A549 (cell line): ENCODE measurements at regions not wholly inside any gene's neighbourhood (a gene's known extent, or its start where the extent isn't known, plus 50 kb on each side); places are given as distances from the start of the nearest gene placed in this dataset.

Experiments
- ATAC-seq, 2 experiments: fragments of 200-7000 bp in 1 of 2; fragments of >200 bp in 1 of 2; cut with Nextera tagmentation in 1 of 2; cut with Tn5 transposase in 1 of 2; 3 replicates each; pipeline versions ENCODE4 v1.8.0 to v1.9.1; 2018 to 2020; ENCODE audit warnings: mild to moderate bottlenecking in 1 of 2, moderate library complexity in 1 of 2
- CTCF ChIA-PET: fragments of 300-600 bp; sonication (Branson Sonifier 250); formaldehyde crosslinking; extraction: SDS; loops from one replicate; lab custom pipeline; 2021; ENCODE audit warnings: antibody characterized with exemption, inconsistent platforms; lab: Yijun Ruan, JAX
- POLR2A ChIA-PET: fragments of 350-600 bp; formaldehyde crosslinking; extraction: SDS; loops from one replicate; lab custom pipeline; 2021; ENCODE audit warnings: antibody characterized with exemption, inconsistent platforms; lab: Yijun Ruan, JAX
- DNase-seq, 2 experiments: peaks; one replicate each; pipeline versions ENCODE4 v3.0.0 to v3.0.0-alpha.2; 2011 to 2016; ENCODE audit warnings: low read depth in 1 of 2, low spot score in 1 of 2
- FAIRE-seq: peaks from 2 replicates; lab custom pipeline; 2011; peaks lifted over from hg19 to GRCh38; lab: Jason Lieb, UNC
- H3K27ac ChIP-seq, 2 experiments: fragments of >200 bp; sonication (Bioruptor Twin); formaldehyde crosslinking; 3 replicates each; pipeline ENCODE4 v1.5.1; 2016 to 2017
- H3K4me1 ChIP-seq: fragments of >200 bp; sonication (Bioruptor Twin); formaldehyde crosslinking; 3 replicates; pipeline ENCODE4 v1.6.1; 2016
- H3K4me2 ChIP-seq: fragments of >200 bp; sonication (Bioruptor Twin); formaldehyde crosslinking; 3 replicates; pipeline ENCODE4 v1.6.1; 2016
- H3K4me3 ChIP-seq: fragments of >200 bp; sonication (Bioruptor Twin); formaldehyde crosslinking; 3 replicates; pipeline ENCODE4 v1.5.1; 2016
- H3K9me3 ChIP-seq: fragments of >200 bp; sonication (Bioruptor Twin); formaldehyde crosslinking; 3 replicates; pipeline ENCODE4 v1.6.1; 2016
- BCL3 ChIP-seq: fragments of >200 bp; sonication (Bioruptor Twin); formaldehyde crosslinking; IDR thresholded peaks from 3 replicates; pipeline ENCODE4 v1.6.1; 2016
- EHF ChIP-seq: fragments of 250-450 bp; sonication (Bioruptor Pico); IDR thresholded peaks from 2 replicates; pipeline ENCODE4 v1.5.0; 2020; ENCODE audit warnings: mild to moderate bottlenecking
- EHMT2 ChIP-seq: fragments of 200-600 bp; sonication (generic); IDR thresholded peaks from 2 replicates; pipeline ENCODE4 v1.6.1; 2016; ENCODE audit warnings: antibody characterized with exemption, low read depth, mild to moderate bottlenecking, moderate library complexity
- ESRRA ChIP-seq: fragments of 150-350 bp; IDR thresholded peaks from 2 replicates; pipeline ENCODE4 v1.6.1; 2014; ENCODE audit warnings: mild to moderate bottlenecking, low read length, borderline replicate concordance
- FOSL2 ChIP-seq, 2 experiments: fragments of 450-650 bp in 1 of 2; fragments of >200 bp in 1 of 2; sonication (Bioruptor Twin) in 1 of 2; formaldehyde crosslinking; IDR thresholded peaks; 2 replicates each; pipeline versions ENCODE4 v1.5.0 to v1.6.1; 2016 to 2020; ENCODE audit warnings: mild to moderate bottlenecking in 1 of 2, moderate library complexity in 1 of 2
- HES2 ChIP-seq: fragments of >200 bp; sonication (Bioruptor Twin); formaldehyde crosslinking; IDR thresholded peaks from 2 replicates; pipeline ENCODE4 v1.6.1; 2016
- HEYL ChIP-seq: fragments of 250-450 bp; sonication (Bioruptor Pico); IDR thresholded peaks from 2 replicates; pipeline ENCODE4 v1.8.0; 2021; ENCODE audit warnings: mild to moderate bottlenecking, moderate library complexity
- HOXA7 ChIP-seq: fragments of 250-450 bp; sonication (Bioruptor Pico); IDR thresholded peaks from 2 replicates; pipeline ENCODE4 v1.5.0; 2020; ENCODE audit warnings: mild to moderate bottlenecking, moderate library complexity
- HOXB13 ChIP-seq: fragments of 250-450 bp; sonication (Bioruptor Pico); IDR thresholded peaks from 2 replicates; pipeline ENCODE4 v1.5.0; 2020; ENCODE audit warnings: low read depth, mild to moderate bottlenecking, moderate library complexity
- JUN ChIP-seq, 2 experiments: fragments of >200 bp; sonication (Bioruptor Twin); formaldehyde crosslinking; IDR thresholded peaks; 2 replicates in 1 of 2; 3 replicates in 1 of 2; pipeline ENCODE4 v1.6.1; 2016 to 2017
- KDM5A ChIP-seq: fragments of 200-600 bp; sonication (generic); IDR thresholded peaks from 2 replicates; pipeline ENCODE4 v1.6.1; 2016; ENCODE audit warnings: antibody characterized with exemption, mild to moderate bottlenecking
- MYC ChIP-seq: IDR thresholded peaks from 2 replicates; pipeline ENCODE4 v1.6.1; 2012; ENCODE audit warnings: mild to moderate bottlenecking, inconsistent platforms, low read length, improper control_type of control experiment, borderline replicate concordance
- NFE2L2 ChIP-seq: fragments of 150-350 bp; conservative IDR thresholded peaks from 2 replicates; pipeline ENCODE4 v1.6.1; 2014; ENCODE audit warnings: low read length
- NPAS2 ChIP-seq: fragments of 250-450 bp; sonication (Bioruptor Pico); IDR thresholded peaks from 2 replicates; pipeline ENCODE4 v1.8.0; 2022; ENCODE audit warnings: mild to moderate bottlenecking, moderate library complexity, borderline replicate concordance
- PBX3 ChIP-seq: IDR thresholded peaks from 2 replicates; pipeline ENCODE4 v1.6.1; 2012
- POLR2A ChIP-seq: IDR thresholded peaks from 2 replicates; pipeline ENCODE4 v1.6.1; 2012; ENCODE audit warnings: mild to moderate bottlenecking, low read length
- RARB ChIP-seq: fragments of 250-450 bp; sonication (Bioruptor Pico); IDR thresholded peaks from 2 replicates; pipeline ENCODE4 v1.8.0; 2021; ENCODE audit warnings: mild to moderate bottlenecking, moderate library complexity
- RCOR1 ChIP-seq: fragments of 150-350 bp; IDR thresholded peaks from 2 replicates; pipeline ENCODE4 v1.6.1; 2014; ENCODE audit warnings: antibody characterized with exemption, low read length, low read depth
- REST ChIP-seq: fragments of 200-600 bp; sonication (generic); IDR thresholded peaks from 2 replicates; pipeline ENCODE4 v1.6.1; 2016; ENCODE audit warnings: antibody characterized with exemption, mild to moderate bottlenecking, moderate library complexity
- RNF2 ChIP-seq: fragments of 200-600 bp; sonication (generic); IDR thresholded peaks from 2 replicates; pipeline ENCODE4 v1.6.1; 2016; ENCODE audit warnings: low read depth, mild to moderate bottlenecking, antibody characterized with exemption, moderate library complexity, borderline replicate concordance
- SMC3 ChIP-seq: fragments of >200 bp; sonication (Bioruptor Twin); formaldehyde crosslinking; IDR thresholded peaks from 3 replicates; pipeline ENCODE4 v1.6.1; 2018; ENCODE audit warnings: inconsistent platforms
- ZC3H11A ChIP-seq: fragments of 450-650 bp; IDR thresholded peaks from 2 replicates; pipeline ENCODE4 v1.6.1; 2014; ENCODE audit warnings: antibody characterized with exemption, mild to moderate bottlenecking
- ZFP36 ChIP-seq: fragments of 450-650 bp; IDR thresholded peaks from 2 replicates; pipeline ENCODE4 v1.6.1; 2014; ENCODE audit warnings: borderline replicate concordance; ENCODE audit not compliant: partially characterized antibody
- ZNF302 ChIP-seq: fragments of 250-450 bp; sonication (Bioruptor Pico); IDR thresholded peaks from 2 replicates; pipeline ENCODE4 v1.9.0; 2021; ENCODE audit warnings: inconsistent platforms, mild to moderate bottlenecking, moderate library complexity
- ZSCAN20 ChIP-seq: fragments of 250-450 bp; sonication (Bioruptor Pico); IDR thresholded peaks from 2 replicates; pipeline ENCODE4 v1.8.0; 2022; ENCODE audit warnings: mild to moderate bottlenecking, moderate library complexity
- WGBS: methylation state at CpG from one replicate; pipeline ENCODE4 v1.1.6; 2017; ENCODE audit errors: missing lambda C conversion rate; 5-methylcytosine and 5-hydroxymethylcytosine counted together

GRCh38 chr13:72504131-72504841, 223.1 kb downstream of the MZT1 start:
- POLR2A ChIA-PET, result no interaction called here
- WGBS, result 3% methylated on average over 5 of the region's 5 CpGs
- no peak overlapping the region for H3K27ac ChIP-seq
- no peaks in the 10 kb centered on the region for H3K4me1 ChIP-seq
- H3K4me2 ChIP-seq, result no peak overlapping the region
- TF ChIP-seq ZFP36, result no peak
- TF ChIP-seq SMC3, result no peak
- TF ChIP-seq REST, result no peak
- no peak for TF ChIP-seq POLR2A
- TF ChIP-seq HOXA7 (CRISPR knock-in tag), result no peak
- no peak for TF ChIP-seq EHMT2
- no peak for TF ChIP-seq ZNF302
- TF ChIP-seq, all 56 proteins: peak for 0
- Histone ChIP-seq H3K4me3 (no peak overlapping the region), H3K9me3 (no peaks in the 10 kb centered on the region)
- CTCF ChIA-PET, result no interaction called here
- ATAC-seq (no peak), FAIRE-seq (no peak), DNase-seq (no peak)

- no peak for FAIRE-seq
- CTCF ChIA-PET, result no interaction called here
- TF ChIP-seq HES2 (no peak), BCL3 (no peak), NPAS2 (no peak), FOSL2 (IDR thresholded peaks at IDR 0.05) (no peak), FOSL2 (CRISPR knock-in tag; IDR thresholded peaks at IDR 0.05) (no peak)
- no peak for ATAC-seq
- Histone ChIP-seq H3K4me3 (no peak overlapping the region), H3K4me2 (no peak overlapping the region), H3K9me3 (no peaks in the 10 kb centered on the region), H3K4me1 (no peaks in the 10 kb centered on the region), H3K27ac (no peak overlapping the region)
- POLR2A ChIA-PET, result no interaction called here
- 4% methylated on average over 2 of the region's 2 CpGs for whole genome bisulfite sequencing
- no peak for DNase-seq
Measured at GRCh38 chr13:72500851-72501250, 226.6 kb downstream of the MZT1 start.

- no peak for DNase-seq
- no peak for ATAC-seq
- Histone ChIP-seq H3K27ac (no peak overlapping the region), H3K4me1 (no peaks in the 10 kb centered on the region), H3K4me2 (no peak overlapping the region), H3K9me3 (no peaks in the 10 kb centered on the region), H3K4me3 (no peak overlapping the region)
- POLR2A ChIA-PET, result no interaction called here
- FAIRE-seq, result no peak
- WGBS, result 42% methylated on average over 4 of the region's 4 CpGs
- CTCF ChIA-PET, result no interaction called here
- TF ChIP-seq MYC, result no peak
- TF ChIP-seq PBX3, result no peak
- no peak for TF ChIP-seq REST
- TF ChIP-seq JUN (IDR thresholded peaks at IDR 0.05), result no peak
- no peak for TF ChIP-seq KDM5A
- TF ChIP-seq HEYL (CRISPR knock-in tag), result no peak
- TF ChIP-seq RNF2, result no peak
- TF ChIP-seq RARB (CRISPR knock-in tag), result no peak
- no peak for TF ChIP-seq ZSCAN20 (CRISPR knock-in tag)
- no peak for TF ChIP-seq ZC3H11A
- TF ChIP-seq NFE2L2, result no peak
- TF ChIP-seq RCOR1, result no peak
- TF ChIP-seq EHF, result no peak
- no peak for TF ChIP-seq HOXB13
- no peak for TF ChIP-seq ESRRA
Measured at GRCh38 chr13:72495681-72496080, 231.7 kb downstream of the MZT1 start.
